VCaP (cell line): ENCODE measurements at regions not wholly inside any gene's neighbourhood (a gene's known extent, or its start where the extent isn't known, plus 50 kb on each side); places are given as distances from the start of the nearest gene placed in this dataset.

Experiments
- H3K27ac ChIP-seq: fragments of 450-650 bp; 2 replicates; pipeline ENCODE4 v1.5.1; 2017
- CTCF ChIP-seq: fragments of 450-650 bp; conservative IDR thresholded peaks from 2 replicates; pipeline ENCODE4 v1.5.1; 2017; ENCODE audit warnings: mild to moderate bottlenecking, moderate library complexity

DNA sequence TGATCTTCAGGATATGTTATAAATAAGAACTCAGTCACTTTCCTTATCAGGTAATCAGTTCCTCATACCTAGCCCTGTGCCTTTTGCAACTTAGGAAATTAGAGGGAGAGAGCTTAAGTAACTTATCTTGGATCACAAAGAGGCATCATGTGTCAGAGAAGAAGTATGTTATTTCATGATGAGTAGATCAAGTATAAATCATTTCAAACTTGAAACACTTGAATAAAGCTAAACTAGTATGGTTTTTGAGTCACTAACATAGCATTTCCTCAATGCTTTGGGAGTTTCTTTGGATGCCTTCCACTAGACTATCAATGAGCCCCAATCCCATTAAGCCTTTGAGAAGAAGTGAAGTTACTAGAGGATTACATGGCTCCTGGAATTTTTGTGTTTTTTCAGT lies 102.6 kb upstream of the TNFAIP3 start:
- no peak overlapping the region for H3K27ac ChIP-seq
- TF ChIP-seq CTCF, result no peak

DNA sequence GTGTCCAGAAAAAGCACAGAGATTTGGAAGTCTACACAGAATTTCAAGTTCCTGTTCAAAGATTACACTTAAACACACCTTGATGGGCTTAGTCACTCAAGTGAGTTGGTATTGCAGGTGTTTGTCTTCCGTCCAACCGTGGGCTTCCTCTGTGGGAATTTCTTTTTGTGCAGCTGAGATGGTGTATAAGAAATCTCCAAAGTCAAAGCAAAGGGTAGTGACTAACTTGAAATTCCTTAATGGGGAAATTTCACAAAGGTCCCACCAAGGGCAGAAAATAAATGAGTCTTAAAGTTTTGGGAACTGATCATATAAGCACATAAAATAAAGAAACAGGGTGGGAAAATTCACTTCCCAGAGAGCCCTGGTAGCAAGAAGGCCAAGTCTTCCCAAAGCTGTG lies 102.0 kb upstream of the TNFAIP3 start:
- TF ChIP-seq CTCF, result no peak
- H3K27ac ChIP-seq, result no peak overlapping the region

- no peak overlapping the region for H3K27ac ChIP-seq
- no peak for TF ChIP-seq CTCF
Measured at GRCh38 chr6:137766596-137767370, 100.3 kb upstream of the TNFAIP3 start.

GRCh38 chr6:137767465-137767864 lies 99.6 kb upstream of the TNFAIP3 start:
- no peak overlapping the region for H3K27ac ChIP-seq
- TF ChIP-seq CTCF, result no peak

GRCh38 chr6:137767911-137768690 lies 99.0 kb upstream of the TNFAIP3 start:
- H3K27ac ChIP-seq, result no peak overlapping the region
- no peak for TF ChIP-seq CTCF

DNA sequence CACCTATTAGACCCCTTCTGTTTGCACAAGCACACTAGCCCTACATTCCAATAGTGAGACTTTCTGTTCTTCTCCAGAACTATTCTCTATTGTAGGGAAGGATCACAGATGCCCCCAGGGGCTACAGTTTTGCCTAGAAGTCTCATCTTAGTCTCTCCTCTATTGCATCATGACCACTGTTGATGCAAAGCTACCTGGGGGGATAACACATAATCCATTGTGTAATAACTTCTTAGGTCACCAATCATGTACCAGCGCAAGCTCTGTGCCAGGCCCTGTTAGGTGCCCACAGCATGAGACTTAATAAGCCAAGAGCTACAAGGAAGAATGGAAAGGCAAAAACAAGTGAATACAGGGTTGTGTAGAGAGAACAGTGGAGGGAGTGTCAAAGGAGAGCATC lies 98.1 kb upstream of the TNFAIP3 start:
- TF ChIP-seq CTCF, result no peak
- no peak overlapping the region for H3K27ac ChIP-seq

- no peak overlapping the region for H3K27ac ChIP-seq
- no peak for TF ChIP-seq CTCF
Measured at GRCh38 chr6:137769797-137770362, 97.2 kb upstream of the TNFAIP3 start.
